Effector memory CD8-positive, alpha-beta T cell (primary cell): ENCODE measurements at regions not wholly inside any gene's neighbourhood (a gene's known extent, or its start where the extent isn't known, plus 50 kb on each side); places are given as distances from the start of the nearest gene placed in this dataset.
A peak's percentile ranks its signal among the peaks of the same experiment; 100 is the strongest.

Experiments used
- ATAC-seq: fragments of 150-1000 bp; cut with Tn5 transposase; replicated peaks from 2 replicates; pipeline ENCODE4 v1.10.0; 2021; ENCODE audit warnings: mild to moderate bottlenecking, moderate library complexity
- DNase-seq, 3 experiments: peaks; one replicate each; pipeline ENCODE4 v3.0.0; 2021
- H3K27ac Mint-ChIP-seq, 2 donors: one replicate each; pipeline ENCODE4 v1.8.0; 2022; ENCODE audit warnings: mild to moderate bottlenecking in 2 of 2, mixed read lengths in 2 of 2, moderate library complexity in 2 of 2
- H3K27me3 Mint-ChIP-seq, 2 donors: one replicate each; pipeline ENCODE4 v1.8.0; 2022; ENCODE audit warnings: mixed read lengths in 2 of 2
- H3K36me3 Mint-ChIP-seq: one replicate; pipeline ENCODE4 v1.8.0; 2022; ENCODE audit warnings: mild to moderate bottlenecking, moderate library complexity, mixed read lengths; ENCODE audit not compliant: insufficient read depth
- H3K4me1 Mint-ChIP-seq, 2 donors: one replicate each; pipeline ENCODE4 v1.8.0; 2022; ENCODE audit warnings: low read depth in 2 of 2, mixed read lengths in 2 of 2
- H3K4me3 Mint-ChIP-seq, 2 donors: one replicate each; pipeline ENCODE4 v1.8.0; 2022; ENCODE audit warnings: mild to moderate bottlenecking in 2 of 2, mixed read lengths in 2 of 2, moderate library complexity in 2 of 2
- H3K9me3 Mint-ChIP-seq, 2 donors: one replicate each; pipeline ENCODE4 v1.8.0; 2022; ENCODE audit warnings: mixed read lengths in 2 of 2

- no peaks in the 10 kb centered on the region for H3K4me1 Mint-ChIP-seq
- H3K27ac Mint-ChIP-seq, result no peak overlapping the region
- no peaks in the 10 kb centered on the region for H3K36me3 Mint-ChIP-seq
- no peaks in the 10 kb centered on the region for H3K27me3 Mint-ChIP-seq
- DNase-seq (no peak), ATAC-seq (no peak)
- H3K4me3 Mint-ChIP-seq, result no peak overlapping the region
- H3K9me3 Mint-ChIP-seq, result no peaks in the 10 kb centered on the region
These were observed 203.3 kb upstream of the KRR1 start for GRCh38 chr12:75714462-75715322.

DNA sequence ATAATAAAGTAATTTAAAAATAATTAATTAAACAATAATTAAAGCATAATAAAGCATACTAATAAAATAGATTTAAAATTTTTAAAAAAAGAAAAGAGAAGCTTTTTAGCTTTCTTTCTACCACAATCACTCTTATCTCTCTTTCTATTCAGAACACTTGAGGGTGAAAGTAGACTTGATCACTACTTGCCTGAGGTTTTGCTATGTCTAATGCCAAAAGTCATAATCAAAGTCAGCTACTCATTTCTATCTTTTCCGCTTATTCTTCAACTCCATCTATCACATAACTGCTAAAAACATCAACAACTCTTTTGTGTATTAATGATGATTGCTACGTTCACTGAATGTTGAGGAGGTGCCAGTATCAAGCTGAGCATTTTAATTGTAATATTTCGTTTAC lies 202.0 kb upstream of the KRR1 start:
- Mint-ChIP-seq H3K27me3 (no peaks in the 10 kb centered on the region), H3K36me3 (no peaks in the 10 kb centered on the region), H3K4me3 (no peak overlapping the region), H3K4me1 (no peaks in the 10 kb centered on the region), H3K27ac (no peak overlapping the region), H3K9me3 (no peaks in the 10 kb centered on the region)
- ATAC-seq (no peak), DNase-seq (no peak)

DNA sequence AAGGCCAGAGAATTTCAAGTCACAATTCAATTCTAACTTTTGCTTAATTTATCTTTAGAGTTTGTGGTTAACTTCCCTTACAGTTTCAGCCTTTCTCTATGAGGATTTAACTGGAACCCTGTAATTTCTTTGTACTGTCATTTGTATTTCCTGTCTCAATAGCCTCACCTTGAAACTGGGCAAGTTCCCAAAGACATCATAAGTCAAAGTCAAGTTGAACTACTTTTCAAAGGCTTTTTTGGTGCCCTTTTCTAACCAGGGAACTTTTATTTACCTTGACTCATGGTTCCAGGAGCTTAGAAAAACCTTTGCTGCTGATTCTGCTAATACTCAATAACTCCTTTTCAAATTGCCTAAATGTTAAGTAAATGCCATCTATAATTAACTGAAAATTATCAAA lies 200.8 kb upstream of the KRR1 start:
- Mint-ChIP-seq H3K4me1 (no peaks in the 10 kb centered on the region), H3K27me3 (no peaks in the 10 kb centered on the region), H3K9me3 (no peaks in the 10 kb centered on the region), H3K27ac (no peak overlapping the region), H3K4me3 (no peak overlapping the region), H3K36me3 (no peaks in the 10 kb centered on the region)
- DNase-seq (no peak), ATAC-seq (no peak)

- ATAC-seq, result no peak
- H3K4me3 Mint-ChIP-seq, result no peak overlapping the region
- H3K27me3 Mint-ChIP-seq, result no peaks in the 10 kb centered on the region
- DNase-seq, result no peak
- no peaks in the 10 kb centered on the region for H3K4me1 Mint-ChIP-seq
- H3K27ac Mint-ChIP-seq, result no peak overlapping the region
- no peaks in the 10 kb centered on the region for H3K9me3 Mint-ChIP-seq
- H3K36me3 Mint-ChIP-seq, result no peaks in the 10 kb centered on the region
These were observed 199.9 kb upstream of the KRR1 start for GRCh38 chr12:75711271-75711670.

GRCh38 chr12:75710361-75711069 lies 199.1 kb upstream of the KRR1 start:
- H3K9me3 Mint-ChIP-seq, result no peaks in the 10 kb centered on the region
- no peak overlapping the region for H3K27ac Mint-ChIP-seq
- H3K4me1 Mint-ChIP-seq, result no peaks in the 10 kb centered on the region
- no peaks in the 10 kb centered on the region for H3K27me3 Mint-ChIP-seq
- DNase-seq (no peak), ATAC-seq (no peak)
- no peak overlapping the region for H3K4me3 Mint-ChIP-seq
- H3K36me3 Mint-ChIP-seq, result no peaks in the 10 kb centered on the region

DNA sequence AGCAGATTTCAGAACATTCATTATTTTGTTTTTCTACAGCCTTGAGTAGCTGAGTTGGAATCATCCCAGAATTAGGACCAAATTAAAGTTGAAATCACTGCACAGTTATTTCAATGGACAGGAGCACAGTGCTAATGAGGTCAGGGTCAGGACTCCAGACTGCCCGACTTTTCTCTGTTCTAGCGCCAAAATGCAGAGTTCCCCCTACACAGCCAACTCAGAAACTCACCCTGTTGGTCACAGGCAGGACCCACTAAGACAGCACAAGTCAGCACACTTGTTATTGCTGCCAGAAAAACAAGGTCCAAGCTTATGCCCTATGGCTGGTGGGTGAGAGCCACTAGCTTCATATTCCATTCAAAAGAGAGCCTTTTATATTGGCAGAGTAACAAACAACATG lies 198.1 kb upstream of the KRR1 start:
- H3K4me1 Mint-ChIP-seq, result no peaks in the 10 kb centered on the region
- DNase-seq, result no peak
- no peak for ATAC-seq
- H3K27ac Mint-ChIP-seq, result no peak overlapping the region
- H3K4me3 Mint-ChIP-seq, result no peak overlapping the region
- H3K27me3 Mint-ChIP-seq, result no peaks in the 10 kb centered on the region
- no peaks in the 10 kb centered on the region for H3K36me3 Mint-ChIP-seq
- no peaks in the 10 kb centered on the region for H3K9me3 Mint-ChIP-seq

DNA sequence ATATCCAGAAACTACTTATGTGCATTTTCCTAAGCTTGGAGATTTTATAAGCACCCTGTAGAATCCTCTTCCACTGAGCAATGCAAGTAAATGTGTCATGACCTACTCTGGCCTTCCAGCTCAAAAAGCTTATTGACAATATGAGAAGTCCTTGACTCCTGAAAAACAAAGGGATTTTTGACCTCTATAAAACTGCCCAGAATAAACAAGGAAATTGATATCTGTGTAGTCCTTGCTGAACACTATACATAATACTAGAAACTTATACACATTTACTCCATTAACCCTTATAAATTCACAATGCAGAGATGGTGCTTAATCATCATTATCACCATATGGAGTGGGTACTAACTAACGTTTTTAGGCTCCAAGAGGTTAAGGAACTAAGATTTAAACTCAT lies 197.4 kb upstream of the KRR1 start:
- H3K27ac Mint-ChIP-seq, result no peak overlapping the region
- no peak overlapping the region for H3K4me3 Mint-ChIP-seq
- H3K36me3 Mint-ChIP-seq, result no peaks in the 10 kb centered on the region
- DNase-seq (no peak), ATAC-seq (no peak)
- H3K9me3 Mint-ChIP-seq, result no peaks in the 10 kb centered on the region
- H3K4me1 Mint-ChIP-seq, result no peaks in the 10 kb centered on the region
- no peaks in the 10 kb centered on the region for H3K27me3 Mint-ChIP-seq

- ATAC-seq (no peak), DNase-seq (no peak)
- no peak overlapping the region for H3K4me3 Mint-ChIP-seq
- peaks cover 0 to 3% of the 10 kb centered on the region in 2 donors for H3K4me1 Mint-ChIP-seq
- H3K9me3 Mint-ChIP-seq, result no peaks in the 10 kb centered on the region
- no peak overlapping the region for H3K27ac Mint-ChIP-seq
- H3K36me3 Mint-ChIP-seq, result no peaks in the 10 kb centered on the region
- no peaks in the 10 kb centered on the region for H3K27me3 Mint-ChIP-seq
These were observed 196.6 kb upstream of the KRR1 start for GRCh38 chr12:75707983-75708382.

DNA sequence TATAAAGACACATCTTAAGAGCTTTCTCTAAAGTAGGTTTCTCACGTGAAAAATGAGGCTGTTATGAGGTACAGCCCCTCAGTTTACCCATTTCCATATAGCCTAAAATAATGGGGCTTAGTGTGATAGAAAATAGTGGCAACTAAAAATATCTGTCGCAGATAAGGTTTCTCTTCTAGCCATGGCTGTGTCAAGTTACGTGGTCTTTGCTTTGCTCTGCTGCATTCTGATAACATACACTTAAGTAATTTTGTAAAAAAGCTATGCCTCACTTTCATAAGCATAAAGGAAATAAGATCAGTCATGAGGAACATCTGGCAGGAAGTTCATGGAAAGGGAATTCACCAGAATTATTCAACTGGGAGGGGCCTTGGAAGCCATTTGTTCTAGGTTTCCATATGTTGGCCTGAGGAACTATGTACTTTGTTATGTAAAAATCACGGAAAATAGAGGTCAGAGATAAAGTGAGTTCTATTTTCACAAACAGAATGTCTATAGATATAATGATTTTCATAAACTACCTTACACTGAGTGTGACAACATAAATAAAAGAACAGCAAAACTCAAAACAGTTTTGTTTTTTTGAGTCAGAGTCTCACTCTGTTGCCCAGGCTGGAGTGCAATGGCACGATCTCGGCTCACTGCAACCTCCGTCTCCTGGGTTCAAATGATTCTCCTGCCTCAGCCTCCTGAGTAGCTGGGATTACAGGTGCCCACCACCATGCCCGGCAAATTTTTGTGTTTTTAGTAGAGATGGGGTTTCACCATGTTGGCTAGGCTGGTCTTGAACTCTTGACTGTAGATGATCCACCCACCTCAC lies 195.6 kb upstream of the KRR1 start:
- ATAC-seq, result no peak
- H3K27me3 Mint-ChIP-seq, result no peaks in the 10 kb centered on the region
- no peak overlapping the region for H3K27ac Mint-ChIP-seq
- peaks cover 3 to 4% of the 10 kb centered on the region in 2 donors for H3K4me1 Mint-ChIP-seq
- no peaks in the 10 kb centered on the region for H3K9me3 Mint-ChIP-seq
- H3K4me3 Mint-ChIP-seq, result no peak overlapping the region
- H3K36me3 Mint-ChIP-seq, result no peaks in the 10 kb centered on the region
- DNase-seq, result no peak

GRCh38 chr12:75705749-75706711 lies 194.6 kb upstream of the KRR1 start:
- H3K9me3 Mint-ChIP-seq, result no peaks in the 10 kb centered on the region
- no peak overlapping the region for H3K27ac Mint-ChIP-seq
- no peak overlapping the region for H3K4me3 Mint-ChIP-seq
- H3K27me3 Mint-ChIP-seq, result no peaks in the 10 kb centered on the region
- ATAC-seq, result no peak
- H3K4me1 Mint-ChIP-seq, result peaks cover 3 to 5% of the 10 kb centered on the region in 2 donors
- DNase-seq, result no peak
- H3K36me3 Mint-ChIP-seq, result no peaks in the 10 kb centered on the region

DNA sequence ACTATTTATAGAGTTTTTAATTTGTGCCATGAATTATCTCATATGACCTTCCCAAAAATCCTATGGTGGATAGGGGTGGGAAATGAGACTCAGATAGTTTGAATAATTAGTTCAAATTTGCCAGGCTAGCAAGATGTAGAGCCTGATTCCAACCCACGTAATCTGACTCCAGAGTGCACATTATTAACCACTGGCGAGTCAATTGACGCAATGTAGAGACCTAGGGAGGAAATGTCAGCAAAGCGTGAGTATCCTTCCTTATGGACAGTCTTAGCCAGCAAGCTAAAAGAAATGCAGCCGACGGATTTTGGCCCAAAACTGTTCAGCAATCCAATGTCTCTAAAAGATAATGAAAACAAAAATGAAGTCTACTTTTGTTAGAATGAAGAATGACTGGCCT lies 193.3 kb upstream of the KRR1 start:
- Mint-ChIP-seq H3K4me1 (peaks cover 3 to 5% of the 10 kb centered on the region in 2 donors), H3K27me3 (no peaks in the 10 kb centered on the region), H3K4me3 (no peak overlapping the region), H3K36me3 (no peaks in the 10 kb centered on the region), H3K27ac (no peak overlapping the region), H3K9me3 (no peaks in the 10 kb centered on the region)
- DNase-seq (no peak), ATAC-seq (no peak)

- Mint-ChIP-seq H3K27ac (no peak overlapping the region), H3K4me3 (no peak overlapping the region), H3K9me3 (no peaks in the 10 kb centered on the region), H3K4me1 (peaks cover 3 to 5% of the 10 kb centered on the region in 2 donors), H3K27me3 (no peaks in the 10 kb centered on the region), H3K36me3 (no peaks in the 10 kb centered on the region)
- ATAC-seq (no peak), DNase-seq (no peak)
These were observed 192.8 kb upstream of the KRR1 start for GRCh38 chr12:75704208-75704607.

GRCh38 chr12:75703131-75703530 lies 191.7 kb upstream of the KRR1 start:
- no peak for DNase-seq
- Mint-ChIP-seq H3K27me3 (no peaks in the 10 kb centered on the region), H3K9me3 (no peaks in the 10 kb centered on the region), H3K4me1 (peaks cover 3 to 5% of the 10 kb centered on the region in 2 donors), H3K36me3 (no peaks in the 10 kb centered on the region), H3K27ac (peak overlapping the region in 1 of 2 donors; percentile 11), H3K4me3 (peak overlapping the region in 1 of 2 donors; percentile 50)
- no peak for ATAC-seq
